Fibroblast of the aortic adventitia (primary cell): ENCODE measurements at regions not wholly inside any gene's neighbourhood (a gene's known extent, or its start where the extent isn't known, plus 50 kb on each side); places are given as distances from the start of the nearest gene placed in this dataset.

Experiments used
- DNase-seq: peaks from one replicate; pipeline ENCODE4 v3.0.0-alpha.2; 2010; ENCODE audit warnings: low read depth
- H3K4me3 ChIP-seq: 2 replicates; pipeline ENCODE4 v1.5.1; 2011; ENCODE audit warnings: low read depth, mild to moderate bottlenecking, control low read depth, low read length, moderate library complexity
- CTCF ChIP-seq: IDR thresholded peaks from 2 replicates; pipeline ENCODE4 v1.5.1; 2011; ENCODE audit warnings: mild to moderate bottlenecking, low read length, control low read depth, inconsistent platforms; ENCODE audit not compliant: insufficient read depth

GRCh38 chr6:14900919-14901318 lies 344.9 kb upstream of the JARID2 start:
- TF ChIP-seq CTCF, result no peak
- no peak for DNase-seq
- H3K4me3 ChIP-seq, result no peak overlapping the region

- TF ChIP-seq CTCF, result no peak
- DNase-seq, result no peak
- H3K4me3 ChIP-seq, result no peak overlapping the region
Observed at GRCh38 chr6:14903176-14904038, 342.5 kb upstream of the JARID2 start.

- no peak for TF ChIP-seq CTCF
- no peak overlapping the region for H3K4me3 ChIP-seq
- no peak for DNase-seq
Observed at GRCh38 chr6:14905201-14905600, 340.7 kb upstream of the JARID2 start.

- H3K4me3 ChIP-seq, result no peak overlapping the region
- TF ChIP-seq CTCF, result no peak
- no peak for DNase-seq
Observed at GRCh38 chr6:14906621-14907020, 339.2 kb upstream of the JARID2 start.

- no peak for DNase-seq
- TF ChIP-seq CTCF, result no peak
Observed at GRCh38 chr6:14910692-14911547, 334.9 kb upstream of the JARID2 start.

GRCh38 chr6:14912226-14912625 lies 333.6 kb upstream of the JARID2 start:
- no peak for TF ChIP-seq CTCF
- H3K4me3 ChIP-seq, result no peak overlapping the region
- DNase-seq, result peak; percentile 15

More at GRCh38 chr6:14910692-14911547, 334.9 kb upstream of the JARID2 start:
- no peak overlapping the region for H3K4me3 ChIP-seq
